ENCODE measurements at regions not wholly inside any gene's neighbourhood (a gene's known extent, or its start where the extent isn't known, plus 50 kb on each side); places are given as distances from the start of the nearest gene placed in this dataset.
A peak's percentile ranks its signal among the peaks of the same experiment; 100 is the strongest.

DNA sequence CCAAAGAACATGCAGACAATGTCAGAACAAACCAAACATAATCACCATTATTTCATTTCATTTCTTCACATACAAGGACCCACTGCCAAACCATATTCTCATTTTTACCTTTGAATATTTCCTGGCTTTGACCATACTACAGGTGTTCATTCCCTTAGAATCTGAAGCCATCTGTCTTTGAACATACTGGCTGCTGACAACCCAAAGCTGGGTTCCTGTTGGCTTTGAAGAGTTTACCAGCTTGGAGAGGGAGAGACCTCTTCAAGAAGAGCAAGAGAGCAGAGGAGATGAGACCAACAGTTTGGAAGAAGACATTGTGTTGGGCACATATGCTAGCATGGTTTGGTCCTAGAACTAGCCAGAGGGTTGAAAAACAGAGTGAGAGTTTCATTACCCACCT lies 145.6 kb upstream of the KCNIP4 start:
- no peak for DNase-seq

DNA sequence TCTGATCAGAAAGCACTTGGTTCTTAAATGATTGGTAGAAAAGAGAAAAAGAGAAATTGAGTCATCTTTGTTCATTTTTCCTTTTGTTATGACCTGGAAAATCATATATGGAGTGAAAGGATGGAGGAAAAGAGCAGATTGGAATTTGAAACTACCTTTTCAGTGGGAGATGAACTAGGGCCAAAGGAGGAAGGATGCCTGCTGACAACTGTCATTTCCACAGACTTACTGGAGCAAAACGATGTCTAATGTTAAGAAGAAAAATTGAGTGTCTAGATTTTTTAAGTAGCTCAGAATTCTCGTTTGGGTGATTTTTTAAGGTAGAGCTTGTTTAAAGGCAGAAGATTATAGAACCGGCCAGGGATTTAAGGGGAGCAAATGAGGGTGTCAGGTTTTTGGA lies 144.6 kb upstream of the KCNIP4 start:
- DNase-seq: no peak

- no peak for DNase-seq
Measured at GRCh38 chr4:22091906-22092305, 143.3 kb upstream of the KCNIP4 start.

DNA sequence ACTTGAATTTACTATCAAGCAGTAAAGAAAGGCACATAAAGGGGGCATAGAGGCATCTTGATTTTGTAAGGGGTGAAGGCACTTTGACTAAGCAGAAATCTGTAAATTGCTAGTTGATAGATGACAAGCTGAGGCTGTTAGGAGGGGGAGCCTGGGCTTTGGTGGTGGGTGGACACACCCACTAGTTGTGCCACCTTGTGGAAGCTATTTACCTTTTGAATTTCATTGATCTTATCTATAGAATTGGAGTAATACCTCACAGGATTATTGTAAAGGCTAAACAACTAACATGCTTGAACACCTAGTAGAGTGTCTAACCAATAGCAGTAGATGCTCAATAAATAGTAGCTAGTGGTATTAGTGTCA lies 142.8 kb upstream of the KCNIP4 start:
- no peak for DNase-seq

DNA sequence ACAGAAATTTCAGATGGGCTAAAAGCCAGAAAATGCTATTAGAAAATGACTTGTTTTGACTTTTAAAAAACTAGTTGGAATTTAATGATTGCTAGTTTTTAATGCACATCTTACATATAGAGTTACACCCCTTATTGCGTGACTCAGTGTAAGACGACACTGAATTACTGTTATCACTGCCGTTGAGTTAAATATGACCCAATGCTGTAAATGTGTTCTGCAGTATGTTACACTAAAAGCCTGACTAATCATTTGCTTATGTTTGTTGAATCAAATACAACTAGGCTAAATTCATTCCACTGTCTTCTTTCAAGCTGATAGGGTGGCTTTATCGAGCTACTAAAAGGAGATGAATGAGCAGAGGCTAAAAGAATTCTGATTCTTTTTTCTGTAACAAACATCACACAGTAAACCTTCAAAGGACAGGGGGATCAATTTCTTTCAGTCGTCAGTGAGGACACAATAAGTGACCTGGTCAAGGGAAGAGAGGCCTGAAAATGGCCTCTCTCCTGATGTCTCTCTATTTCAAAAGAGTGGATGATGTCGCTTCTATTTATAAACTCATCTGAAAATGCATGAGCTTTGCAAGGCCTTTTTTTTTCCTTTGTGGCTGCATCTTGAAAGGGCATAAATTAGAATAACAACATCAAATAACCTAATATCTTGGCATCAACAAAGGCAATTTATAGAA lies 142.2 kb upstream of the KCNIP4 start:
- DNase-seq: no peak

GRCh38 chr4:22077571-22077970 lies 129.0 kb upstream of the KCNIP4 start:
- DNase-seq: no peak

GRCh38 chr4:22072726-22073125 lies 124.2 kb upstream of the KCNIP4 start:
- DNase-seq: no peak

DNA sequence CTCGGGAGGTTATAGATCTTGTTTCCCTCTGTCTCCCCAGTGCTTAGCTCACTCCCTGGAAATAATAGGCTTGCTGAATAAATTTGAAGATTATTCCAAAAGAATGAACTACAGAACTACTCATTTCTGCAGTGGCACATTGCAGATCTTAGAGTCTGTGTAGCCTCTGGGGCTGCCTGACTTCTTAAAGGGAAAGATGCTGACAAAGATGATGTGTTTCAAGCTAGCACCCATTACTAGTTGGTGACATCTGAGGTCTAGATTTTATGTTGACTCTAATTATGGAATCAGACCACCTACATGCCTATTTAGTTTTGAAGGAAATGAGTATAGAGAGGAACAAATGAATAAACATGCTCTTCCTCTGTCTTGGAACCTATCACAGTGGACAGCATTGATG lies 123.7 kb upstream of the KCNIP4 start:
- DNase-seq: no peak

- peak; percentile 45 for DNase-seq
Measured at GRCh38 chr4:22071749-22072148, 123.2 kb upstream of the KCNIP4 start.

DNA sequence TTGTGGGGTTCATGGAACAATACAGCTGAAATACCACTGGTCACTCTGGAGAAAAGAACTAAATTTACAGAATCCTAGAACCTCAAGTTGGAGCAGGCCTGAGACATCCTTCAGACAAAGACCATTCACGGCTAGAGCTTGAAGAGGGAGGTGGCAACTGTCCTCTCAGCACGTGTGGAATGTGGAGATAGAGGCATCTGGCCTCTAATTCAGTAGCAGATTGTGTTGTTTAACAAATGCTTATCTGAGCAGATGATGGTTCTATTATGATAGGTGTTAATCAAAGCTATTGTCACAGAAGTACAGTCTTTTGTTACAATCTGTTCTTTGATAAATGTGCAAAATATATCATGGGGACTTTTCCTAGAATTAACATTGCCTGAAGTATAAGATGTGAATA lies 121.7 kb upstream of the KCNIP4 start:
- DNase-seq: no peak

DNA sequence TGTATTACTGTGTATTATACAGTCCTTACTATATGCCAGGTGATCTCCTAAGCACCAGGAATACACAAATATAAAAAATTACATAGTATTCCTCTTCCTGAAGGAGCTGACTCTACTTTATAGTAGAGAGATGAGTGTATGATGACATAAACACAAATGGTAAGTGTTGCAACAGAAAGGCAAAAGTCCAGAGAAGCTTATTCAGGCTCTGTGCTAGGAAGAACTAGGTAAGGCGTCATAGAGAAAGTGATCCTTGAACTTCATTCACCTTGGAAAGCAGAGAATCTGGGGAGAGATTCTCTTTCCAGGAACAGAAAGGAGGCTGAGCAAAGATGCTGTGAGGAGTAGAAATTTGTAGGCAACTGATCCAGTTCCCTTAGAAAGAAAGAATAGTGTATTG lies 115.0 kb upstream of the KCNIP4 start:
- no peak for DNase-seq

- DNase-seq: no peak
Measured at GRCh38 chr4:22062676-22063075, 114.1 kb upstream of the KCNIP4 start.

DNA sequence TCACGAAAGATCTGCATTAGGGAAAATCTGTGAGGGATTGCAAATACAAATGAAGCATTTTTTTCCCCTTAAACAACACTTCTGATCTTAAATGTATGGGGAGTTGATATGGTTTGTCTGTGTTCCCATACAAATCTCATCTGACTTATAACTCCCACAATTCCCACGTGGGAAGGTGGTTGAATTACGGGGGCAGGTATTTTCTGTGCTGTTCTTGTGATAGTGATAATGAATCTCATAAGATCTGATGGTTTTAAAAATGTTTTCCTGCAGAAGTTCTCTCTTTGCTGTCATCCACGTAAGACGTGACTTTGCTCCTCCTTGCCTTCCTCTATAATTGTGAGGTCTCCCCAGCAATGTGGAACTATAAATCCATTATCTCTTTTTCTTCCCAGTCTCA lies 107.4 kb upstream of the KCNIP4 start:
- no peak for DNase-seq

GRCh38 chr4:22052076-22052475 lies 103.5 kb upstream of the KCNIP4 start:
- no peak for DNase-seq

DNA sequence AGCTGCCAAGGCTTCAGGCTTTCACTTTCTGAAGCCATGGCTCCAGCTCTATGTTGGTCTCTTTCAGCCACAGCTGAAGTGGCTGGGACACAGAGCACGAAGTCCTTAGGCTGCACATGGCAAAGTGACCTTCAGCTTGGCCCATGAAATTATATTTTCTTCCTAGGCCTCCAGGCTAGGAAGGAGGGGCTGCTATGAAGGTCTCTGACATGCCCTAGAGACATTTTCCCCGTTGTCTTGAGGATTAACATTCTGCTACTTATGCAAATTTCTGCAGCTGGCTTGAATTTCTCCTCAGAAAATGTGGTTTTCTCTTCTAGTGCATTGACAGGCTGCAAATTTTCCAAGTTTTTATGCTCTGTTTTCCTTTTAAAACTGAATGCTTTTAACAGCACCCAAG lies 99.8 kb upstream of the KCNIP4 start:
- DNase-seq: no peak

- DNase-seq: no peak
Measured at GRCh38 chr4:22047793-22048192, 99.2 kb upstream of the KCNIP4 start.

DNA sequence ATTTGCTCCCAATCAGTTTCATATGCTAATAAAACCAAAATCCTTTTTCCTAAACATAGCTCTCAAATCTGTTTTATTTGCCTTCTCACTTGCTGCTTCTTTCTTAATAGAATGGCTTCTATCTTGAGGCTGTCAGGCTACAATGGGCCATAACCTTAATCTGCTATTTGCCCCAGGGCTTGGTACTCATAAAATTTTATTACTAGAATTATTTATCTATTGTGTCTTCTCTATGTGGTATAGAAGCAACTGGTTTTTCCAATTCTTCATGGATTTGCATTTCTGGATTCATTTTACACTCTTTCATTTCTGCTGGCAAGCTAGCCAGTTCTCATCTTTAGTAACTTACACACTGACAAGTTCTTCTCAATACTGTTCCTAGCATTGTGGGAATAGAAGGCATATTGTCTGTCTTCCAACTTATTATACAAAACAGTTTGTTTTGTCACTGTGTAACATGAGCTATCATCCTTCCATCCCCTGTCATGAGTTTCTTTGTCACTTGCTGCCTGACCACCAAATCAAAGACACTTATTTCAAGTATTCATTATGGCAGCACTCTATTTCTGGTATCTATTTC lies 96.6 kb upstream of the KCNIP4 start:
- no peak for DNase-seq

DNA sequence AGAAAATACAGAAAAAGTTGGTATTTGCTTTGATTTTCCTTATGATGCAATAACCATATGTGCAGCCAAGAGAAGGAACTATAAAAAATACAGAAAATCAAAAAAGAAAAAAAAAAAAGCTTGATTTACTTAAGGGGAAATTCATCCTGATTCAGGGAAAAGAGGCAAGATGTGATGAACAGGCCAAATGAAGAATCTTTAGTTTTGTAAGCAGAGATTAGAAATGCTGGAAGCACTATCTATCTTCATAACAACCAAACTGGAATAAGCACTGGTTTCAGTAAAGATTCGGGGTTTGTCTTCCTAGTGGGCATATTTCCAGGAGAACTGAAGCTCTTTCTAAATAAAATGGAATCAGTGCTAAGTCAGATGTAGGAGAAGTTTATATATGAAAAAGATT lies 82.9 kb upstream of the KCNIP4 start:
- no peak for DNase-seq

GRCh38 chr4:22030881-22031280 lies 82.3 kb upstream of the KCNIP4 start:
- no peak for DNase-seq

- DNase-seq: no peak
Measured at GRCh38 chr4:22030307-22030706, 81.7 kb upstream of the KCNIP4 start.

GRCh38 chr4:22029803-22030202 lies 81.2 kb upstream of the KCNIP4 start:
- DNase-seq: no peak

GRCh38 chr4:22021106-22021505 lies 72.5 kb upstream of the KCNIP4 start:
- DNase-seq: no peak

- DNase-seq: no peak
Measured at GRCh38 chr4:22020129-22020528, 71.6 kb upstream of the KCNIP4 start.

DNA sequence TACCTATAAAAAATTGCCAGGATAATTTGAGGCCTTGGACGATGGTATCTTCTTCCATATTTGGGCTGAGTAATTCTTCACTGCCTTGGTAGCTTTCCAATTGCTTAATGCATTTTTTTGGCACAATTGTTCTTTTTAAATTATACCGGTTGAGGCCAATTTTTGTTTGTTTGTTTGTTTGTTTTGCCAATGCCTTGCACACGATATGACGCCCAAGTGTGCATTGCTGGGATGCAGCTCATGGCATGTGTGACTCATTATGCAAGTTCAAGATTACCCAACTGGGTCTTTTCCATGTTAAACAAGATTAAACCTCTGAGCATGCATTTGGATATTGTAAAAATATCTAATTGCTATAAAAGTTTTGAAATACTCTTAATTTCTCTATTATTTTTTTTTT lies 71.1 kb upstream of the KCNIP4 start:
- no peak for DNase-seq

DNA sequence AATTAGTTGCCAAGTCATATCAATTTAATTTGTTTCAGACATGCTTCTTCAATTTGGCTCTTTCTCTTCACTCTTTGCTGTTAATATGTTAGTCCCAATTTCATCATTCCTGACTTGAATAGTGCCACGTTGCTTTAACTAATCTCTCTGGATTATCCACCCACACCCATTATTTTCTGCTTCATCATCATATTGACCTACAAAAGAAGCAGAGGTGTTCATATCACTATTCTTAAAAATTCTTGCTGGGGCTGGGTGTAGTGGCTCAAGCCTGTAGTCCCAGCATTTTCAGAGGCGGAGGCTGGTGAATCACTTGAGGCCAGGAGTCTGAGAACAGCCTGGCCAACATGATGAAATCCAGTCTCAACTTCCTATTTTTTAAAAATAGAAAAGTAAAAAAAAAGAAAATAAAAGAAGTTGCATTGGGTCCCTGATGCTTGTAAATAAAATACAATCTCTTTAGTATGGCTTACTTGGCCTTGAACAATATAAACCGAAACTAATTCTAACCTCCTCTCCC lies 65.7 kb upstream of the KCNIP4 start:
- no peak for DNase-seq

Measured in activated CD4-positive, alpha-beta T cell treated with anti-CD3 and anti-CD28 coated beads, Interleukin-2, amount 50 U/mL, for 16 hours (primary cell).